ENCODE measurements at regions not wholly inside any gene's neighbourhood (a gene's known extent, or its start where the extent isn't known, plus 50 kb on each side); places are given as distances from the start of the nearest gene placed in this dataset.

GRCh38 chr2:120984452-120985173, 248.9 kb downstream of the GLI2 start:
- Histone ChIP-seq H3K4me3 (ENCODE audit: insufficient read length, low read depth) (no peak overlapping the region), H3K9me3 (ENCODE audit: insufficient read depth, low read length) (no peaks in the 10 kb centered on the region), H3K36me3 (ENCODE audit: insufficient read depth, insufficient read length, low read length) (peaks cover 80% of the 10 kb centered on the region), H3K4me1 (ENCODE audit: insufficient read depth, insufficient read length) (peaks cover 5% of the 10 kb centered on the region), H3K27me3 (ENCODE audit: insufficient read depth, insufficient read length) (no peaks in the 10 kb centered on the region), H3K9ac (ENCODE audit: insufficient read length, low read depth) (no peak overlapping the region)
- no peak for TF ChIP-seq YY1 (IDR thresholded peaks at IDR 0.05; ENCODE audit: insufficient read depth, insufficient read length)
- no peak for TF ChIP-seq ZNF274 (IDR thresholded peaks at IDR 0.05; ENCODE audit: low read depth, low read length)
- no peak for TF ChIP-seq SUZ12 (IDR thresholded peaks at IDR 0.05; ENCODE audit: extremely low read depth, insufficient read depth, insufficient read length)
- no peak for DNase-seq (ENCODE audit: low read depth, low spot score)

DNA sequence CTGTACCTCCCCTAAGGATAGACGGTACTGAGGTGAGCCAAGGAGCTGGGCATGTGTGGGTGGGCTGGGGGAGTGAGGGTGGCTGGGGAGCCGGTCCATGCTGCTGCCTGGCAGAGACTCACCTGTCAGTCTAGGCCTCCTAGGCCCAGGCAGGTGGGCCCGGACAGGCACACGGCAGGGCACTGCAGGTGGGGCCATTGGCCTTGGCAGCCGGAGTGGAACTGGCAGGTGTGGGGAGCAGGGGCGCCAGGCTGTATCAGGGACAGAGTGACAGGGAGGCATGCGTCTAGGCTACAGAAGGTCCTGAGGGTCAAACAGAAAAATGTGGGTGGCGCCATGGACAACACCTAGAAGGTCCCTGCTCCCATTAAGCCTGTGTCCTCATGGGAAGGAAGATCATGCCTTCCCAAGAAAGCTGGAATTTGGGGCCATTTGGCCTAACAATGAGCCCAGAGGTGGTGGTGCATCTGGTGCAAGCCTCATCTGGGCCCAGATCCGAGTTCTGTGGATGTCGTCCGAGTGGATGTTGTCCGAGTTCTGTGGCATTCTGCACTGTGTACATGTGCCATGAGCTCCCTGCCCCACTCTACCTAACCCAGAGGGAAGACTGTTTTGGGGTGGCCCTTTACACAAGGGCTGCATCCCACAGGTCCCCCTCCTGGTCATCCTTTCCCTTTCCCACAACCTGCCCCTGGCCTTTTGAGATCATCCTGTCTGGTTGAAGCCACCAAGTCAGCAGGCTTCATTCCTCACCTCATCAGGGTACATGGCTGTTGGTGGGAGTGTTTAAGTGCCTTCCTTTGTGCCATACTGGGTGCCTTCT, 249.7 kb downstream of the GLI2 start:
- Histone ChIP-seq H3K9me3 (ENCODE audit: insufficient read depth, low read length) (no peaks in the 10 kb centered on the region), H3K9ac (ENCODE audit: insufficient read length, low read depth) (no peak overlapping the region), H3K4me3 (ENCODE audit: insufficient read length, low read depth) (no peak overlapping the region), H3K4me1 (ENCODE audit: insufficient read depth, insufficient read length) (peaks cover 5% of the 10 kb centered on the region), H3K36me3 (ENCODE audit: insufficient read depth, insufficient read length, low read length) (peaks cover 81% of the 10 kb centered on the region), H3K27me3 (ENCODE audit: insufficient read depth, insufficient read length) (no peaks in the 10 kb centered on the region)
- TF ChIP-seq ZNF274 (IDR thresholded peaks at IDR 0.05; ENCODE audit: low read depth, low read length), result no peak
- TF ChIP-seq YY1 (IDR thresholded peaks at IDR 0.05; ENCODE audit: insufficient read depth, insufficient read length), result no peak
- no peak for TF ChIP-seq SUZ12 (IDR thresholded peaks at IDR 0.05; ENCODE audit: extremely low read depth, insufficient read depth, insufficient read length)
- no peak for DNase-seq (ENCODE audit: low read depth, low spot score)

DNA sequence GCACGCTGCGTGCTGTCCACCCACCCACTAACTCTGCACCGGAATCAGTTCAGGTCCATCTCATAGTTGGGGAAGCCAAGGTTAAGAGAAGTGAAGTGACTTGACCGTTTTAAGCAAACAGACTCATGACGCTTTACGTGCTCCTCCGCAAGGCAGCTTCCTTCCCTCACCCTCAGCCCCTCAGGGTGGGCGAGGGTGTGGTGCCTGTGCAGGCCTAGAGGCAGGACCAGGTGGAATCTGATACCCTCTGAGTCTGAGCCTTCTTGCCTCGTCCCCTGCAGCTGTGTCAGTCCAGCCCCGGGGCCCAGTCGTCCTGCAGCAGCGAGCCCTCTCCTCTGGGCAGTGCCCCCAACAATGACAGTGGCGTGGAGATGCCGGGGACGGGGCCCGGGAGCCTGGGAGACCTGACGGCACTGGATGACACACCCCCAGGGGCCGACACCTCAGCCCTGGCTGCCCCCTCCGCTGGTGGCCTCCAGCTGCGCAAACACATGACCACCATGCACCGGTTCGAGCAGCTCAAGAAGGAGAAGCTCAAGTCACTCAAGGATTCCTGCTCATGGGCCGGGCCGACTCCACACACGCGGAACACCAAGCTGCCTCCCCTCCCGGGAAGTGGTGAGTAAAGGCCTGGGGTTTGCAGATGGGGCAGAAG, 250.5 kb downstream of the GLI2 start:
- no peaks in the 10 kb centered on the region for H3K27me3 ChIP-seq (ENCODE audit: insufficient read depth, insufficient read length)
- peaks cover 86% of the 10 kb centered on the region for H3K36me3 ChIP-seq (ENCODE audit: insufficient read depth, insufficient read length, low read length)
- DNase-seq (ENCODE audit: low read depth, low spot score), result no peak
- H3K9ac ChIP-seq (ENCODE audit: insufficient read length, low read depth), result no peak overlapping the region
- H3K4me1 ChIP-seq (ENCODE audit: insufficient read depth, insufficient read length), result peaks cover 5% of the 10 kb centered on the region
- TF ChIP-seq SUZ12 (IDR thresholded peaks at IDR 0.05; ENCODE audit: extremely low read depth, insufficient read depth, insufficient read length), result no peak
- TF ChIP-seq YY1 (IDR thresholded peaks at IDR 0.05; ENCODE audit: insufficient read depth, insufficient read length), result no peak
- TF ChIP-seq ZNF274 (IDR thresholded peaks at IDR 0.05; ENCODE audit: low read depth, low read length), result no peak
- no peak overlapping the region for H3K4me3 ChIP-seq (ENCODE audit: insufficient read length, low read depth)
- no peaks in the 10 kb centered on the region for H3K9me3 ChIP-seq (ENCODE audit: insufficient read depth, low read length)

DNA sequence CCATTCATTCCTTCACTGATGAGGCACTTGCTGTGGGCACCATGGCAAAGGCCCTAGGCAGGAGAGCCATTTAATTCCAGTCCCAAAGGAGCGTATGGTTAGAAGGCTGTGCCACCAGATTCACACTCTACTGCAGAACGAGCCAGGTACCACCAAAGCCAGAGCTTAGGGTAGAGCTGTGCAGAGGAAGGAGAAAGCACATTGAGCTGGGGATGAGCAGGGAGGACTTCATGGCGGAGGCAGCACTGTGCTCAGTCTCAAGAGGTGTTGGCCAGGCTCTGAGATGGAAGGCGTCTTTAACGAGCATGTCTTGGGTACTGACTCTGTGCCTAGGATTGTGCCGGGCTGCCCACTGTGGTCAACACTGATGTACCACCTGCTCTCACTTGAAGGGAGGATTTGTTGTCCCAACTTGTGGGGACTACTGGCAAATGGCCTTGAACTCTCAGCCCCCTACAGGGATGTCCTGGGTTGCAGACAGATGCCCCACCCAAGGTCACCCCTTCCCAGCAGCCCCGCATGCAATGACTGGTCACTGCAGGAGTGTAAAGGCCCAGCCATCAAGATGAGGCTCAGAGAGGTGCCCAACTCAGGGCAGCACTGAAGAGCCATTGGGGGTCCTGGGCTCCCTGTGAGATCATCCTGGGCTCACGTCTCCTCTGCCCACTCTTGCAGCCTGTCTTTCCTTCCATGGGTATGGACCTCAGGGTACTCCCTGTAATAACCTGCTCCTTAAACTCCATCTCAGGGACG, 251.4 kb downstream of the GLI2 start:
- TF ChIP-seq YY1 (IDR thresholded peaks at IDR 0.05; ENCODE audit: insufficient read depth, insufficient read length) (no peak), SUZ12 (IDR thresholded peaks at IDR 0.05; ENCODE audit: extremely low read depth, insufficient read depth, insufficient read length) (no peak), ZNF274 (IDR thresholded peaks at IDR 0.05; ENCODE audit: low read depth, low read length) (no peak)
- Histone ChIP-seq H3K27me3 (ENCODE audit: insufficient read depth, insufficient read length) (no peaks in the 10 kb centered on the region), H3K4me3 (ENCODE audit: insufficient read length, low read depth) (no peak overlapping the region), H3K4me1 (ENCODE audit: insufficient read depth, insufficient read length) (peaks cover 5% of the 10 kb centered on the region), H3K9me3 (ENCODE audit: insufficient read depth, low read length) (no peaks in the 10 kb centered on the region), H3K36me3 (ENCODE audit: insufficient read depth, insufficient read length, low read length) (peaks cover 96% of the 10 kb centered on the region), H3K9ac (ENCODE audit: insufficient read length, low read depth) (no peak overlapping the region)
- DNase-seq (ENCODE audit: low read depth, low spot score), result no peak

DNA sequence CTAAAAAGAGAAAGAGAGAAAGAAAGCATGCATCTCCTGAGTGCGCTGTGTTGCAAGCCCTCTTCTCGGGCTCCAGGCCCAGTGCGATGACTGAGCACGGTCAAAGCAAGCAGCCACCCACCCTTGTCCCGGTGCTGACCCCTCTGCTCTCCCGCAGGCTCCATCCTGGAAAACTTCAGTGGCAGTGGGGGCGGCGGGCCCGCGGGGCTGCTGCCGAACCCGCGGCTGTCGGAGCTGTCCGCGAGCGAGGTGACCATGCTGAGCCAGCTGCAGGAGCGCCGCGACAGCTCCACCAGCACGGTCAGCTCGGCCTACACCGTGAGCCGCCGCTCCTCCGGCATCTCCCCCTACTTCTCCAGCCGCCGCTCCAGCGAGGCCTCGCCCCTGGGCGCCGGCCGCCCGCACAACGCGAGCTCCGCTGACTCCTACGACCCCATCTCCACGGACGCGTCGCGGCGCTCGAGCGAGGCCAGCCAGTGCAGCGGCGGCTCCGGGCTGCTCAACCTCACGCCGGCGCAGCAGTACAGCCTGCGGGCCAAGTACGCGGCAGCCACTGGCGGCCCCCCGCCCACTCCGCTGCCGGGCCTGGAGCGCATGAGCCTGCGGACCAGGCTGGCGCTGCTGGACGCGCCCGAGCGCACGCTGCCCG, 252.5 kb downstream of the GLI2 start:
- H3K9ac ChIP-seq (ENCODE audit: insufficient read length, low read depth), result no peak overlapping the region
- H3K4me3 ChIP-seq (ENCODE audit: insufficient read length, low read depth), result no peak overlapping the region
- TF ChIP-seq ZNF274 (IDR thresholded peaks at IDR 0.05; ENCODE audit: low read depth, low read length) (no peak), YY1 (IDR thresholded peaks at IDR 0.05; ENCODE audit: insufficient read depth, insufficient read length) (no peak), SUZ12 (IDR thresholded peaks at IDR 0.05; ENCODE audit: extremely low read depth, insufficient read depth, insufficient read length) (no peak)
- H3K36me3 ChIP-seq (ENCODE audit: insufficient read depth, insufficient read length, low read length), result peaks cover 92% of the 10 kb centered on the region
- no peaks in the 10 kb centered on the region for H3K9me3 ChIP-seq (ENCODE audit: insufficient read depth, low read length)
- DNase-seq (ENCODE audit: low read depth, low spot score), result no peak
- no peaks in the 10 kb centered on the region for H3K27me3 ChIP-seq (ENCODE audit: insufficient read depth, insufficient read length)
- no peaks in the 10 kb centered on the region for H3K4me1 ChIP-seq (ENCODE audit: insufficient read depth, insufficient read length)

DNA sequence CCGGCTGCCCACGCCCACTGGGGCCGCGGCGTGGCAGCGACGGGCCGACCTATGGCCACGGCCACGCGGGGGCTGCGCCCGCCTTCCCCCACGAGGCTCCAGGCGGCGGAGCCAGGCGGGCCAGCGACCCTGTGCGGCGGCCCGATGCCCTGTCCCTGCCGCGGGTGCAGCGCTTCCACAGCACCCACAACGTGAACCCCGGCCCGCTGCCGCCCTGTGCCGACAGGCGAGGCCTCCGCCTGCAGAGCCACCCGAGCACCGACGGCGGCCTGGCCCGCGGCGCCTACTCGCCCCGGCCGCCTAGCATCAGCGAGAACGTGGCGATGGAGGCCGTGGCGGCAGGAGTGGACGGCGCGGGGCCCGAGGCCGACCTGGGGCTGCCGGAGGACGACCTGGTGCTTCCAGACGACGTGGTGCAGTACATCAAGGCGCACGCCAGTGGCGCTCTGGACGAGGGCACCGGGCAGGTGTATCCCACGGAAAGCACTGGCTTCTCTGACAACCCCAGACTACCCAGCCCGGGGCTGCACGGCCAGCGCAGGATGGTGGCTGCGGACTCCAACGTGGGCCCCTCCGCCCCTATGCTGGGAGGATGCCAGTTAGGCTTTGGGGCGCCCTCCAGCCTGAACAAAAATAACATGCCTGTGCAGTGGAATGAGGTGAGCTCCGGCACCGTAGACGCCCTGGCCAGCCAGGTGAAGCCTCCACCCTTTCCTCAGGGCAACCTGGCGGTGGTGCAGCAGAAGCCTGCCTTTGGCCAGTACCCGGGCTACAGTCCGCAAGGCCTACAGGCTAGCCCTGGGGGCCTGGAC, 253.2 kb downstream of the GLI2 start:
- no peak overlapping the region for H3K4me3 ChIP-seq (ENCODE audit: insufficient read length, low read depth)
- no peaks in the 10 kb centered on the region for H3K27me3 ChIP-seq (ENCODE audit: insufficient read depth, insufficient read length)
- no peaks in the 10 kb centered on the region for H3K4me1 ChIP-seq (ENCODE audit: insufficient read depth, insufficient read length)
- no peak for DNase-seq (ENCODE audit: low read depth, low spot score)
- no peak overlapping the region for H3K9ac ChIP-seq (ENCODE audit: insufficient read length, low read depth)
- H3K36me3 ChIP-seq (ENCODE audit: insufficient read depth, insufficient read length, low read length), result peaks cover 84% of the 10 kb centered on the region
- no peak for TF ChIP-seq ZNF274 (IDR thresholded peaks at IDR 0.05; ENCODE audit: low read depth, low read length)
- no peak for TF ChIP-seq SUZ12 (IDR thresholded peaks at IDR 0.05; ENCODE audit: extremely low read depth, insufficient read depth, insufficient read length)
- TF ChIP-seq YY1 (IDR thresholded peaks at IDR 0.05; ENCODE audit: insufficient read depth, insufficient read length), result no peak
- H3K9me3 ChIP-seq (ENCODE audit: insufficient read depth, low read length), result no peaks in the 10 kb centered on the region
